Esophagus muscularis mucosa (tissue), 4 donors: ENCODE measurements at regions not wholly inside any gene's neighbourhood (a gene's known extent, or its start where the extent isn't known, plus 50 kb on each side); places are given as distances from the start of the nearest gene placed in this dataset.

ENCODE experiments used
- DNase-seq: peaks from one replicate; pipeline ENCODE4 v3.0.0-alpha.2; 2017; ENCODE audit errors: extremely low spot score
- H3K27ac ChIP-seq, 4 donors: fragments of 200-600 bp; sonication (generic); replicated peaks in 1 of 4; 1 replicate in 3 of 4; 2 replicates in 1 of 4; pipeline ENCODE4 v1.5.1; 2016 to 2019; ENCODE audit warnings: mild to moderate bottlenecking in 1 of 4
- H3K27me3 ChIP-seq, 4 donors: fragments of 200-600 bp; sonication (generic); one replicate each; pipeline versions ENCODE4 v1.5.1 to v1.6.0; 2016 to 2019
- H3K36me3 ChIP-seq, 4 donors: fragments of 200-600 bp; sonication (generic); one replicate each; pipeline ENCODE4 v1.5.1; 2016 to 2019
- H3K4me1 ChIP-seq, 4 donors: fragments of 200-600 bp; sonication (generic); one replicate each; pipeline ENCODE4 v1.5.1; 2016 to 2019
- H3K4me3 ChIP-seq, 4 donors: fragments of 200-600 bp; sonication (generic); 1 replicate in 2 of 4; 2 replicates in 2 of 4; pipeline ENCODE4 v1.5.1; 2016 to 2019; ENCODE audit warnings: mild to moderate bottlenecking in 4 of 4, moderate library complexity in 1 of 4
- H3K9me3 ChIP-seq, 4 donors: fragments of 200-600 bp; sonication (generic); 1 replicate in 3 of 4; 2 replicates in 1 of 4; pipeline ENCODE4 v1.5.1; 2016 to 2019
- EP300 ChIP-seq: sonication (generic); formaldehyde crosslinking; IDR thresholded peaks from one replicate; pipeline ENCODE4 v1.6.1; 2017; ENCODE audit warnings: antibody characterized with exemption
- POLR2A ChIP-seq: fragments of 450-650 bp; IDR thresholded peaks from one replicate; pipeline ENCODE4 v1.6.1; 2017; ENCODE audit warnings: antibody characterized with exemption, moderate library complexity, mild to moderate bottlenecking, low read depth
- POLR2AphosphoS5 ChIP-seq, 2 donors: sonication (generic); formaldehyde crosslinking; IDR thresholded peaks; one replicate each; pipeline ENCODE4 v1.6.1; 2017; ENCODE audit warnings: antibody characterized with exemption in 2 of 2
- WGBS: methylation state at CpG from one replicate; pipeline ENCODE4 v1.1.5; 2018; 5-methylcytosine and 5-hydroxymethylcytosine counted together
- intact Hi-C: fragments of 100-400 bp; cut with DNase I; formaldehyde crosslinking; loops from one replicate; pipeline ENCODE4 v1.15.1; 2023
- small RNA-seq, 3 donors: library from RNA; depleted of rRNA; stranded (forward); fragments of <200 nt; gene quantifications; one replicate each; pipeline ENCODE3, GENCODE V24; 2016
- TF ChIP-seq, protein P1 (sequence below), 3 experiments: fragments of 200-600 bp in 2 of 3; fragments of 450-650 bp in 1 of 3; sonication (generic) in 2 of 3; IDR thresholded peaks; one replicate each; pipeline ENCODE4 v1.5.1; 2017 to 2019; ENCODE audit warnings: antibody characterized with exemption in 3 of 3, mild to moderate bottlenecking in 2 of 3, moderate library complexity in 1 of 3

DNA sequence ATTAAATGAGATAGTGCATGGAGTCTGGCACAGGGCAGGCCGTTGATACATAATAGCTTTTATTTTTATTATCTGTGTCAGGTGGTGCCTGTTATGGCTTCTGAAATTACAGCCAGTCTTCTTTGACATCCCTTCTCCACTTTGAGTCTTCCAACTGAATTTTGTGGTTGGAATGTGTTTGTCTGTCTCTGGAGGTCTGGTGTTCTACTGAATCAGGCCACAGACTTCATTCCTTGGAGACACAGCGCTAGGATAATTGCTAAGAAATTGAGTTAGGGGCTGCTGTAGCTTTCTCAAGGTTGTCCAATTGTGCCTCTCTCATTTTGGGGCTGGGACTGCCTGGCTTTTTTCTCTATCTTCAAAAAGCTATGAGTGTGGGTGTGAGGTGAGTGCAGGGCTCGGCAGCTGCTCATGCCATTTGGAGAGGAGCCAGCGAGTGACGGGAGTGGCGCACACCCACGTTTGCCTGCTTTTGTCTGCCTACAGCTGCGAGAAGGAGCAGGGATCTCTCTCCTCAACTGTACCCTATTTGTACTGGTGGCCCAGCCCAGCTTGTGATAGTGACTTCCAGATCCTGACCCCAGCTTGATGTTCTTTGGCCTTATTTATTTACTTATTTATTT, 49.8 kb upstream of the SYN2 start:
- no peak for DNase-seq
- 63% methylated on average over 8 of the region's 8 CpGs for WGBS
- peaks cover 0 to 4% (median 0%) of the 10 kb centered on the region in 4 donors for H3K4me1 ChIP-seq
- no peaks in the 10 kb centered on the region for H3K36me3 ChIP-seq
- H3K27ac ChIP-seq, result no peak overlapping the region
- peaks cover 0 to 11% (median 0%) of the 10 kb centered on the region in 4 donors for H3K27me3 ChIP-seq
- intact Hi-C loops, result no loop called here
- TF ChIP-seq POLR2A (no peak), EP300 (no peak), POLR2AphosphoS5 (IDR thresholded peaks at IDR 0.05) (no peak)
- TF ChIP-seq, protein P1, sequence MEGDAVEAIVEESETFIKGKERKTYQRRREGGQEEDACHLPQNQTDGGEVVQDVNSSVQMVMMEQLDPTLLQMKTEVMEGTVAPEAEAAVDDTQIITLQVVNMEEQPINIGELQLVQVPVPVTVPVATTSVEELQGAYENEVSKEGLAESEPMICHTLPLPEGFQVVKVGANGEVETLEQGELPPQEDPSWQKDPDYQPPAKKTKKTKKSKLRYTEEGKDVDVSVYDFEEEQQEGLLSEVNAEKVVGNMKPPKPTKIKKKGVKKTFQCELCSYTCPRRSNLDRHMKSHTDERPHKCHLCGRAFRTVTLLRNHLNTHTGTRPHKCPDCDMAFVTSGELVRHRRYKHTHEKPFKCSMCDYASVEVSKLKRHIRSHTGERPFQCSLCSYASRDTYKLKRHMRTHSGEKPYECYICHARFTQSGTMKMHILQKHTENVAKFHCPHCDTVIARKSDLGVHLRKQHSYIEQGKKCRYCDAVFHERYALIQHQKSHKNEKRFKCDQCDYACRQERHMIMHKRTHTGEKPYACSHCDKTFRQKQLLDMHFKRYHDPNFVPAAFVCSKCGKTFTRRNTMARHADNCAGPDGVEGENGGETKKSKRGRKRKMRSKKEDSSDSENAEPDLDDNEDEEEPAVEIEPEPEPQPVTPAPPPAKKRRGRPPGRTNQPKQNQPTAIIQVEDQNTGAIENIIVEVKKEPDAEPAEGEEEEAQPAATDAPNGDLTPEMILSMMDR (IDR thresholded peaks at IDR 0.05), result no peak
- peaks cover 0 to 1% (median 0%) of the 10 kb centered on the region in 4 donors for H3K9me3 ChIP-seq
- H3K4me3 ChIP-seq, result no peak overlapping the region

Small RNAs in the stretch of these regions (small RNA-seq; reads per million reads assigned to genes)
- 0 reads per million in 3 donors for gene RN7SL147P
